ENCODE measurements at regions not wholly inside any gene's neighbourhood (a gene's known extent, or its start where the extent isn't known, plus 50 kb on each side); places are given as distances from the start of the nearest gene placed in this dataset.

GRCh38 chr5:130964231-130965202 is 200.5 kb downstream of the HINT1 start:
- no peak for TF ChIP-seq CTCF (IDR thresholded peaks at IDR 0.05; ENCODE audit: low read length)
- TF ChIP-seq EZH2 (IDR thresholded peaks at IDR 0.05; ENCODE audit: borderline replicate concordance, low read length) = no peak
